ENCODE measurements at regions not wholly inside any gene's neighbourhood (a gene's known extent, or its start where the extent isn't known, plus 50 kb on each side); places are given as distances from the start of the nearest gene placed in this dataset.
"Not testable (repeated sequence)": the region's sequence is repeated elsewhere in the genome, so short reads cannot be mapped to it uniquely, and the experiment has no call there.

GRCh38 chr4:25474690-25475089 lies 97.6 kb downstream of the ANAPC4 start:
- DNase-seq (ENCODE audit: low read depth in 4 of 4, low spot score in 2 of 4) = no peak

GRCh38 chr4:25477221-25477620 lies 100.2 kb downstream of the ANAPC4 start:
- no peak for DNase-seq (ENCODE audit: low read depth in 4 of 4, low spot score in 2 of 4)

- DNase-seq (ENCODE audit: low read depth in 4 of 4, low spot score in 2 of 4) = no peak
These were observed 104.6 kb downstream of the ANAPC4 start for GRCh38 chr4:25481648-25482047.

DNA sequence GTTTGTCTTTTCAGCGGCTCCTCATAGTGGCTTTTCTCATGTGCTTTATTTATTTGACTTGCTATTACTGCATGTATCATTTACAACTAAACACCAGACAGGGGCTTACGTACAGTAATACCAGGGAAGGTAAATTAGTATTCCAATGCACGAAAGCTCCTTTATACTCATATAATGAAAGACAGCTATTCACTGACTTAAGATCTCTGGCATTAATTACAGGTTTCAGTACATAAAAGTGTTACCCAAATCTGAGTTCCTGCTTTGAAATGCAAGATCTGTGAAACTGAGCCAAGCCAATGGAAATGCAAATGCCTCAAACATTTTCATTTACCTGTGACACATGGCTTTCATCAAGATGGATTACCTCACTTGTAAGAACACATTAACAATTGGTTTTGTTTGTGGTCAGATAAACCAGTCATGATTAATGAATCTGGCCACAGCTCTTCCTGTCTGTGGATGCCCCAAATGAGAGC lies 107.2 kb downstream of the ANAPC4 start:
- no peak for DNase-seq (ENCODE audit: low read depth in 4 of 4, low spot score in 2 of 4)

- DNase-seq (ENCODE audit: low read depth in 4 of 4, low spot score in 2 of 4) = no peak
These were observed 108.0 kb downstream of the ANAPC4 start for GRCh38 chr4:25485104-25485503.

GRCh38 chr4:25486171-25486570 lies 109.1 kb downstream of the ANAPC4 start:
- no peak for DNase-seq (ENCODE audit: low read depth in 4 of 4, low spot score in 2 of 4)

- no peak for DNase-seq (ENCODE audit: low read depth in 4 of 4, low spot score in 2 of 4)
These were observed 110.1 kb downstream of the ANAPC4 start for GRCh38 chr4:25487155-25487554.

GRCh38 chr4:25489253-25489797 lies 112.3 kb downstream of the ANAPC4 start:
- DNase-seq (ENCODE audit: low read depth in 4 of 4, low spot score in 2 of 4) = no peak

- DNase-seq (ENCODE audit: low read depth in 4 of 4, low spot score in 2 of 4) = no peak
These were observed 116.4 kb downstream of the ANAPC4 start for GRCh38 chr4:25493466-25493865.

GRCh38 chr4:25494166-25494565 lies 117.1 kb downstream of the ANAPC4 start:
- no peak for DNase-seq (ENCODE audit: low read depth in 4 of 4, low spot score in 2 of 4)

DNA sequence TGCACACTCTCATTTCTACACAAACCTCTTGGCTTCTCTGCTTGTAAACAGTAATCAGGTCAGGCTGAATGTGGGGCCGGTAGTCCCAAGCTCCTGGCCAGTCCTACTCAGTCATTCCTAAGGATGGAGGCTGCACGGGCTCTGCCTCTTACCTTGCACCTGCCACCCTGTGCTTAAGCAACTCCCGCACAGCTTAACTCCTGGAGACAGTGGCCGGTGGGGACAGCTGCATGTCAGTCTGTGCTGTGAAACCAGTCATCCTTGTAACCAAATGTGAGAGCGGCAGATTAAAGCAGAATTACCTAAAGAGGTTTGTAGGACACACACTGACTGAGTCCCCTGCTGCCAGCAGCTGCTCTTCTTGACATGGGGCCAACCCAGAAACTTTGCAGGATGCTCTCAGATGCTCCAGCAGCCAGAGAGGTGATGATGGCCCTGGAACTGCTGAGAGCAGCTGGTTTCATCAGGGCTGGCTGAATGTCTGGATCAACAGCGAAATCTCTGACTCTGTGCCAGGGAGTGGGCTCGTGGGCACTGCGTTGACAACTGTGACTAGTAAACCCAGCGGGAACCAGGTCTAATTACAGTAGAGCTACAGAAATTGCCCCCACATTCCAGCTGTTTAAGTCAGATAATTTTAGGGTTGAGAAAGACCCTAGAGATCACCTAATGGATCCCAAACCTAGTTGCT lies 123.7 kb downstream of the ANAPC4 start:
- no peak for DNase-seq (ENCODE audit: low read depth in 4 of 4, low spot score in 2 of 4)

- DNase-seq (ENCODE audit: low read depth in 4 of 4, low spot score in 2 of 4) = no peak
These were observed 125.1 kb downstream of the ANAPC4 start for GRCh38 chr4:25502115-25502514.

- DNase-seq (ENCODE audit: low read depth in 4 of 4, low spot score in 2 of 4) = no peak
These were observed 126.7 kb downstream of the ANAPC4 start for GRCh38 chr4:25503779-25504178.

DNA sequence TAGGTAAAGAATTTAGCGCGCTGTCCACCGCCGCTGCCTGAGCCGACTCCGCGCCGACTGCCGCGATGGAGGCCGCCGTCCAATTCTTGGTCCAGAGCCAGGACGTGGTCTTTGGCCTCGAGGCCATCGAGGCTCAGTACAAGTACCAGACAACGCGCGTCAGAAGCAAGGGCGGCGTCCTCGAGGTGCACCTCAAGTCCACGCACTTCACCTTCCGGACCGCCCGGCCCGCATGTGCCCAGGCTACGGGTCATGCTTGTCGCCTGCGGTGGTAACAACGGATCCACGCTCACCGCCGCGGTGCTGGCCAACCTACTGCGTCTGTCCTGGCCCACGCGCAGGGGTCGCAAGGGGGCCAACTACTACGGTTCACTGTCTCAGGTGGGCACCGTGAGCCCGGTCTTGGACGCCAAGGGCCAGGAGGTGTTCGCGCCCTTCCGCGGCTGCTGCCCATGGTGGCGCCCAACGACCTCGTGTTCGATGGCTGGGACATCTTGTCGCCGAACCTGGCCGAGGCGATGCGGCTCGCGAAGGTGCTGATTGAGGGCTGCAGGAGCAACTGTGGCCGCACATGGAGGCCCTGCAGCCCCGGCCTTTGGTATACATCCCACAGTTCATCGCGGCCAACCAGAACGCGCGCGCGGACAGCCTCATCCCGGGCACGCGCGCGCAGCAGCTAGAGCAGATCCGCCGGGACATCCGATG lies 128.0 kb downstream of the ANAPC4 start:
- DNase-seq (ENCODE audit: low read depth in 4 of 4, low spot score in 2 of 4) = no peak

- DNase-seq (ENCODE audit: low read depth in 4 of 4, low spot score in 2 of 4) = no peak
These were observed 128.6 kb downstream of the ANAPC4 start for GRCh38 chr4:25505637-25505991.

DNA sequence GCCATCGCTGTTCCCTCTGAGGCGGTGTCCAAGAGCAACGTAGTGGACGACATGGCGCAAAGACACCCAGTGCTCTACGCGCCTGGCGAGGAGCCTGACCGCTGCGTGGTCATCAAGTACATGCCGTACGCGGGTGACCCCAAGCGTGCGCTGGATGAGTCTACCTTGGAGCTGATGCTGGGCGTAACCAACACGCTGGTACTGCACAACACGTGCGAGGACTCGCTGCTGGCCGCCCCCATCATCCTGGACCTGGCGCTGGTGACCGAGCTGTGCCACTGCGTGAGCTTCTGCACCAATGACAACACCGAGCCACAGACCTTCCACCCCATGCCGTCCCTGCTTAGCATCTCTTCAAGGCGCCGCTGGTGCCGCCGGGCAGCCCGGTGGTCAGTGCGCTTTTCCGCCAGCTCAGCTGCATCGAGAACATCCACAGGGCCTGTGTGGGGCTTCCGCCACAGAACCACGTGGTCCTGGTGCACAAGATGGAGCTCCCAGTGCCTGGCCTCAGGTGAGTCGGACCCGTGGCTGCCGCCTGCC lies 129.0 kb downstream of the ANAPC4 start:
- no peak for DNase-seq (ENCODE audit: low read depth in 4 of 4, low spot score in 2 of 4)

- no peak for DNase-seq (ENCODE audit: low read depth in 4 of 4, low spot score in 2 of 4)
These were observed 132.6 kb downstream of the ANAPC4 start for GRCh38 chr4:25509646-25510045.

GRCh38 chr4:25511823-25512222 lies 134.8 kb downstream of the ANAPC4 start:
- DNase-seq (ENCODE audit: low read depth in 4 of 4, low spot score in 2 of 4) = not testable (repeated sequence)

- no peak for DNase-seq (ENCODE audit: low read depth in 4 of 4, low spot score in 2 of 4)
These were observed 136.8 kb downstream of the ANAPC4 start for GRCh38 chr4:25513814-25514213.

GRCh38 chr4:25523405-25523804 lies 132.2 kb upstream of the SLC34A2 start:
- no peak for DNase-seq (ENCODE audit: low read depth in 4 of 4, low spot score in 2 of 4)

GRCh38 chr4:25524663-25525062 lies 131.0 kb upstream of the SLC34A2 start:
- DNase-seq (ENCODE audit: low read depth in 4 of 4, low spot score in 2 of 4) = no peak

GRCh38 chr4:25525896-25526295 lies 129.8 kb upstream of the SLC34A2 start:
- no peak for DNase-seq (ENCODE audit: low read depth in 4 of 4, low spot score in 2 of 4)
